ENCODE measurements at regions not wholly inside any gene's neighbourhood (a gene's known extent, or its start where the extent isn't known, plus 50 kb on each side); places are given as distances from the start of the nearest gene placed in this dataset.

DNA sequence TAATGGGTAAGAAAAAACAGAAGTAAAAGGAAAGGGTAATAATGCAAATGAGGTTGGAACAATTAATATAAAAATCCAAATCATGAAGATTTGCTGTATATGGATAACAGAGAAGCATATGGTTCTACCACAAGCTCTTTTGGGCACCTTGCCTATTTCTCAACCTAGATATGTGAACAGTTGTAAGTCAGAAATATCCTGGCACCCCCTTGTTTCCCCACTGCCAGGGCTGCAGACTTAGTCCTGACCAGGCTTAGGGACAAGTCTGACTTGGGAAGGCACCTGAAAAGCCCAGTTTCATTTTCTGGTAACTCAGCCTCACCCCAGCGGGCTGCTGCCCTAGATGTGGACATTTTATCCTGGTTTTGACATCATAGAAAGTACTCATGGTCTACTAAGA is 183.2 kb upstream of the STAC start:
- DNase-seq = no peak

DNA sequence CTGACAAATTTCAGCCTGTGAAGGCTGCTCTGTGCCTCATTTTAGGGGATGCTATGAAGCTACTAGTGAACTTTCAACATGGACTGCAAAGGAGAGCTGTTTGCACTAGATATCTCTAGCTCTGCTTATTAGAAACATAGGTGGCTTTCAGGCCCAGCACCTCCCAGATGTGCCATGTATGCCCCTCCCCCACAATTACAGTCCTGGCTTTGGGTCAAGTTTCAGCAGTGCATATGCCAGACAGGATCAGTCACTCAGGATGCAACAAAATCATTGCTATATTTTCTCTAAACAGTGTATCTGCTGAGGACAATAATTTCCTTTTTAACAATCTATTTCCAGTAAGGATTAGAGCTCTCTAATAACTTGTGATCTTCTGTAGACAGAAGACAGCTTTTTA is 178.8 kb upstream of the STAC start:
- no peak for DNase-seq

DNA sequence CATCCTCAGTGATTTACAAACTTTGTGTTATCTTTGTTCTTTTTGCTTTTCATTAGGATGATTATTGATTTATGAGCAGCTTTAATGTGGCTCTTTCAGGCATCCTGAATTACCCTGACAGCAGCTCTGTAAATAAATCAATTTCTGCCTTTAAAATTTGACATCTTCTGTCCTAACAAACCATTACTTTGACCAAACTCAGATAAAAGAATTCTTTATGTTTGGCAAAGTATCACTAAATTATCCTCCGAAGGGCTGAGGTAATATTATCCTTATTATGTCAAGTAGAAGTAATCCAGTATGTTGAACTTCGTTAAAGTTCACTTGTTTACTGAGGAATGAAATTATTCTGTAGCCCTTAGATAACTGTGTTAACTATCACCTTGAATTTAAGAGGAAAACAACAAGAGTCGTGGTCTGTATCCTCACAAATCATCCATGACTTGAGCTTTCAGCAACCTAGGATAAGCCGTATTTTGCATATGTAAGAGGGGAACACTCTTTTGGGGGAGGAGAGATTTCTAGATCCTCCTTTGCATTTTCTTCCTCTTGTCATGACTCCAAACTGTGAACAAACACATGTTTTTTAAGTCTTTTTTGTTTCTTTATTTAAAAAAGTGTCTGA is 173.2 kb upstream of the STAC start:
- no peak for DNase-seq

DNA sequence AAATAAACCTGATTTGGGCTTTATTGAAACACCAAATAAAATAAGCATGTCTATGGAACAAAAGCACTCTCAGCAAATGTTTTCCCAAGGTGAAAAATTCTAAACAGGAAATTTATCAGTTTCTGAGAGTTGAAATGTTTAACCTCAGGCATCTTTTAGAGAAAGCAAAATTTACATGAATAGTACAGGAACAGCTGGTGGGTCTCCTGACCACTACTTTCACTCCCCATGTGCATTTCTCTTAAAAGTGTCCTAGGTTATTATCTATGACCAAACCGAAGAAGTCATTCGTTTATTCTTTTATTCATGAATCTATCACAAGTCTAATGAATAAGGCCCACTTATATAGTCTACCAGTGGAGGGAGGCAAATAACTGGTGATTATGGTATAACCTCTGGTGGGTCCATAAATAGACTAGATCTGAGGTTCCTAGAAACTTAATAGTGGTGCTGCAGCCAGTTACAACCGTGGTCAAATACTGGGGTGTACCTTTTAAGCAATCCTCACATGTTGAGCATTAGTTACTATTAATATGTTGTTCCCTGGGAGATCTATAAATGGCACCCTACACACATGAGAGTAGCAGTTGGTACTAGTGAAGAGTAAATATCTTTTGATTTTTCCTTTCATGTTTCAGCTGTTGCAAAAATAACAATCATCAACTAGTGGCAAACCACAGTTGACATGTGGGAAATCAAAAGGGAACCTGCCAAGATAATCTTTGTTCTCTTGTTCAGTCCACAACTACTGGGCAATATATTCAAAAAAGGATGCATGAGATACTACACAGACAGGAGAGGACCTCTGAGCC is 169.3 kb upstream of the STAC start:
- DNase-seq = no peak

DNA sequence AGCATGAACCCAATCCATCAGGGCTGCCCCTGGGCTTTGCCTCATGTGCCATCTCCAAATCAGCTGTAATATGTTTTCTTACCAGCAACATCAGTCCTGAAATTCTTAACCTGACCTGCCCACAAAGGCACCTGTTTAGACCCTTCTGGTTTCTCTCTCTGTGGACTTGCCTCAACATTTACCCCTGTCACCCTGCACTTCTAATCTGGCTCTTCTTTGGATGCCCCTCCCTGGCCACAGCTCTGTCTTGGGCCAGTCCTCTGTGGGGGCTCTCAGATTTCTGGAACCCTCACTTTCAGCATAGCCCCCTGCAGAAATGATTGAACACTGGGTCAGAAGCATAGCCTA is 168.7 kb upstream of the STAC start:
- DNase-seq = no peak

DNA sequence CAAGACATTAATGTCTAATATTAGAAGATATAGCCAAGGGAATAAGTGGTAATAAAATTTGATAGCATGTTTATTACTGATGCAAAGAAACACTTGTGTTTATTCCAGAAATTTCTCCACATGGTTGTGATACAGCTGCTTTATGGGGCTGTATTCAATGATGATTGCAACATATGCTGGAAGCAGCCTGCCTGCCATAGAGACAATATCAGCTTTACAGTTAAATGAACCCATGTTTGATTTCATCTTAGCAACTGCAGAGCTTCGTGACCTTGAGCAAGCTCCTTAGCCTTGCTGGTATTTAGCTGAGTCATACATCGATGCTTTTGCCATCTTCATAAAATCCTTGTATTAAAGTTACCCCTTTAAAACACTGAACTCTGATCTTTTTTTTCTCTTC is 168.1 kb upstream of the STAC start:
- no peak for DNase-seq

DNA sequence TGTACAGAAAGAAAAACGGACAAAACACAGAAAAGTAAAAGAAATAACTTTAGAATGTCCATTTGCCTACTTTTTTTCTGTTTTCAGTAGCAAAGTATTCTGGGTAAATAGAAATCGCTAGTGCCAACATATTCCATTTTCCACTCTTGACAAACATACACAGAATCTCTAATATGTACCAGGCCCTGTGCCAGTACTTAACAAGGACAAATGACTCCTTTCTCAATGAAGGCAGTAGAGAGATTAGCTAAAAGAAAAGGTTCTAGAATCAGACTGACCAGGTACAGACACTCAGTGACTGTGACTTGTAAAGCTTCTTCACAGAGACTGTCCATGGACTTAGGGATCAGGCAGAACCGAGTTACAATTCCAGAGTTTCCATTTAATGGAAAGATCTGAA is 165.8 kb upstream of the STAC start:
- no peak for DNase-seq

DNA sequence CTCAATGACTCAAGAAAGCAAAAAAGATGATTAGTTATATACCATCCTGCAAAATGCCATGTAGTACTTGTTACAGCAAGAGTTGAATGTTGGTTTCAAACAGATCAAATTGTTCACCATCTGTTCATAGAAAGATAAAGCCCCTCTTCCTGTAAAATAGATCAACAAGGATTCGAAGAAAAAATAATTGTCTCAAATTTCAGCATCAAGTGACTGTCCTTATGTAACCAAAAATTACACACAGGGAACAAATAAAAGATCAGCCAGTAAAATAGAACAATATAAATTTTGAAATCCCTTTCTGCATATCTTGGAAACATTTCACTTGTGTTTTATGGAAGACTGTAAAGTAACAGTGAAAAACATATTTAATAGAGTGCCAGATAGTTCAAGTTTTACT is 165.1 kb upstream of the STAC start:
- DNase-seq = no peak

DNA sequence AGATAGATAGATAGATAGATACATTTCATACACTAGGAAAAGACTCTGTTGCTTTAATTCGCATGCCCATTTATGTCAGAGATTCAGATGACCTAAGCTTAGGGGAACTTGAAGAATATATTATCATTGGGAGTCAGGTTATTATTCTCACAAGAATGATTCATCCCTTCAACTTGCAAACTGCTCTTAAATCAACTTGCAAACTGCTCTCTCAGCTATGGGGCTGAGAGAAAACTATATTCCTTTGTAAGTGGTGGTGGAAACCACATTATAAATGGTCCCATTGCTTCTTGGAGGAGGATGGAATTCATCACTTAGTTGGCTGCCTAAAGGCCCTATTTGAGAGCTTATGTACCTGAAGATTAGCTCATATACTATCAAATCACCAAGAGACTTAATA is 160.9 kb upstream of the STAC start:
- no peak for DNase-seq

DNA sequence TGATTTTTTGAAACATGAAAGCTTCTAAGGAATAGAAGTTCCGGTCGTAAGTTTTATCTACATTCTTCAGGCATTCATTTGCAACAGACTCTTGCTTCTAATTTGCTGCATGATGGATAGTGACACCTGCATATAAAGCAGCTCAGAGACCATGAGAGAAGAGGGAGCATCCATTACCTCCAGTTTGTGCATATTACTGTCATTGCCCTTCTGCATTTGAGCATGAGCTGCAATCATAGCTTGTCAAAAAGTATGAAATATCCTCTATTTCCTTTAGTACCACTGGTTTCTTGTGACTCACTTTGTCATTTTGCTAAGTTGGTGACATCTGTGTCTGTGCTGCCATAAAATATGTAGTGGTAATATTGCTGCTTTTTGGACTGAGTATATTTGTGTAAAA is 160.1 kb upstream of the STAC start:
- DNase-seq = no peak

DNA sequence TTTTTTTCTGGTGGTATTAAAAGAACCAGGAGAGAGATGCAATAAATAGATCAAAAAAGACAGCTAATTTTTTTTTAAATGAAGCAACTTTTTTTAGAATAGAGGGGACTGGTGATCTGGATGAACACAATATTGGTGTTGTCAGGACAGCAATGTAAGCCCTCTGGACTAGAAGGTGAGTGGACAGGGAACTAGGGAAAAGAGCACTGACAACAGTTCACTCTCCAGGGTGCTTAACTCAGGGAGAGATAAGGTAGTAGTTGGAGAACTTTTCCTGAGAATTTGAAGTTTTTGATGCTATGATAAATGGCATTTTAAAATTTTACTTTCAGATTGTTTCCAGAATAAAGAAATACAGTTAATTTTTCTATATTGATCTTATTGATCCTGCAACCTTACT is 158.3 kb upstream of the STAC start:
- DNase-seq = no peak

DNA sequence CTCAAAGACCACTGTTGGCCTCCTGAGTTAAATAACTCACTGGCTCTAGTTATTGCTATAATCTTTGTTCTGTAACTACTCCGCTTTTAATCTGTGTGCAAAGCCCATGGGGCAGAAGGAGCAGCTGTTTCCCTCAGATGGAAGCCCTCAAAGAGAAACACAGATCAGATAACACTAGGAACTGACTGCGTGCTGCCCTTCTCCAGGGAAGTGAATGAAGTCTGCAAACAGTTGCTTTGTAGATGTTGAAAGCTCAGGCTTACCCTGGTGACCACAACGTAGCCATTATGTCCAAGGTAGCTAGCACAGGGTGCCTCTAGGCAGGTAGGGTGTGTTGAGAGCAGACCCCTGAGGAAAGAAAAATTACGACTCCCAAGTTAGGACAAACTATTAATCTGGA is 152.3 kb upstream of the STAC start:
- DNase-seq = no peak

DNA sequence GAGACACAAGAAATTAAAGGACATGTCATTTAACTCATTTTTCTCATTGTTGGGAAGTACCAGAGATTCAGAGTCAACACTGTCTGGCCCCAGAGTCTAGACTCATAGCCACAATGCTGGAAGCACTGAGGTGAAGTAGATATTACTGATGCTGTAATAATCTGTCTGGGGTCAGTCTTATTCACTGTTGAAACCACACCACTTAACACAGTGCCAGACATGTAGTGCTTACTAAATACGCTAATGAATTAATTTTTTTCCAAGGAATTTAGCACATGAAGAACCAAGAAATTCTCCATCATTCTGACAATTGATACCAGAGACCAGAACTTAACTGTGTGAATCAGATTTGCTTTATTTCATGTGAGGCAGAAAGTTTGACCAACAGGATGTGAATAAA is 150.8 kb upstream of the STAC start:
- DNase-seq = no peak

DNA sequence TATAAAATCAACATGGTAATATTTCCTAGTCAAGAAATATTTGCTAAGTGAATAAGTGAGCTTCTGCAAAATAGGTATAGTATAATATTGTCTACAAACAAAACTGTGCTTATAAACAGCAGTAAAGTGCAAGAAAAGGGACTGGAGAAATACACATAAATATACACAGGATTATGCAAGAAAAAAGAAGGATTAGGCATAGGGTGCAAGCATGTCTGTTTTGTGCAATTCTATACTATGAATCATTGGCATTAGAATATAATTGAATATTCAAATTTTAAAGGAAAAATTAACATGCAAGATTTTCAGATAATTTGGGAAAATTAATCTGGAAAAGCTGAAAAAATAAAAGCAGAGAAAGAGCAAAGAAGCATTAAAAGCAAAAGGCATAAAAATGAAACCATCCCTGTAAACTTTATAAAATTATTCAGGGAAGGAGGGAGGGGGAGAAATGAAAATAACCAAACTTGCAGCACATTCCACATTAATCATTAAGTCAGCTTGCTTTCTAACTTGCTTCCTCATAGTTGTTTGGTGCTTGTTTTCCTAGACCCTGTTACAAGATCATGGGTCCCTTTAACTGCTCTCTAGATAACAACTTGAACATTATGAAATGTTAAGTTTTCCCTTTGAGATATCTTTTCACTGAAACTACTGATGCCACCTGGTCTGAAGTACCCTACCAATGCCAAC is 147.4 kb upstream of the STAC start:
- DNase-seq = no peak

DNA sequence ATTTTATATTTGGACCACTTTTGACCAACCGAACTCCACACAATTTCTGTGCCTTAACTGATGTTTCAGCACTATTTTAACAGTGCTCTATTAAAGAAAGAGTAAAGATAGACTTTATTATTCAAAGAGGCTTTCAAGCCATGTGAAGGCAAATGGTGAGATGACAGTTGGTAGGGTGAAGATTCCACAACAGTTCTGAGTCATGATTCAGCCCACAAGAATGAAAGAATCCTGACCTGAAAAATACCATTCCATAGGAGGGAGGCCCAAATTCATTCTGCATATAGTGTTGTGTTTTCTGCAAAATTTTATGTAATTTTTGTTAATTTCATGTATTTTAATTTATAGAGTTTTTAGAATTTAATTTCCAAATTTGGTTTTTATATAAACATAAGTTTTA is 135.6 kb upstream of the STAC start:
- no peak for DNase-seq

DNA sequence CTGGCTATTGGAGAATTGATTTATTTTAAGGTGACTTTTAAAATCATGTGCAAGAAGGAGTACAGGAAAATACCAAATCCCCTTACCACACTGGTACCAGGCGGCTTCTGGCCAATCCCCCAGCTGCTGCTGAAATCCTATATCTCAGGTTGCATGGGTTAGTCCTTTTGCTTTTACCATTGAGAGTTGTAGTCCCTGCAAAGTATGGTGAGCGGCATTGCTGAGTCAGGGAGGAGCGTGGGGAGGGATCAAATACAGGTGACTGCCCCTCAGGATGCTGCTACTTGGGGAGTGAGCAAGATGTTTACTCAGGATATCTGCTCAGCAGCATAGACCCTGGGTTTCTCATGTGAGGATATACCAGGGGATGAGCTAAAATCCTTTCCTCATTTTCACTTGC is 131.9 kb upstream of the STAC start:
- no peak for DNase-seq

DNA sequence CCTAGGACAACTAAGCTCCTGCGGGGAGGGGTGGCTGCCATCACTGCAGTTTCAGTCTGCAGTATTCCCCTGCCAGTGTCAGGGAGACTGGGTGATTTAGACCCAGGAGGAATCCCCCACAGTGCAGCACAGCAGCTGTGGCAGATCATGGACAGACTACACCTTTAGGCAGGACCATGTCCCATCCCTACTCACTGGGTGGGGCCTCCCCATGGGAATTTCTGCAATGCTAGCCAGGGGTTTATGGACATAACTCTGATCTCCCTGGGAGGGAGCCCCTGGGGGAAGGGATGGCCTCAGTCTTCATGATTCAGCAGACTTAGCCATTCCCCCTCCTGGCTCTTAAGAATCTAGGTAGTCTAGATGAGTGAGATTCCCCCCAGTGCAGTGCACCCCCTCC is 130.1 kb upstream of the STAC start:
- DNase-seq = no peak

DNA sequence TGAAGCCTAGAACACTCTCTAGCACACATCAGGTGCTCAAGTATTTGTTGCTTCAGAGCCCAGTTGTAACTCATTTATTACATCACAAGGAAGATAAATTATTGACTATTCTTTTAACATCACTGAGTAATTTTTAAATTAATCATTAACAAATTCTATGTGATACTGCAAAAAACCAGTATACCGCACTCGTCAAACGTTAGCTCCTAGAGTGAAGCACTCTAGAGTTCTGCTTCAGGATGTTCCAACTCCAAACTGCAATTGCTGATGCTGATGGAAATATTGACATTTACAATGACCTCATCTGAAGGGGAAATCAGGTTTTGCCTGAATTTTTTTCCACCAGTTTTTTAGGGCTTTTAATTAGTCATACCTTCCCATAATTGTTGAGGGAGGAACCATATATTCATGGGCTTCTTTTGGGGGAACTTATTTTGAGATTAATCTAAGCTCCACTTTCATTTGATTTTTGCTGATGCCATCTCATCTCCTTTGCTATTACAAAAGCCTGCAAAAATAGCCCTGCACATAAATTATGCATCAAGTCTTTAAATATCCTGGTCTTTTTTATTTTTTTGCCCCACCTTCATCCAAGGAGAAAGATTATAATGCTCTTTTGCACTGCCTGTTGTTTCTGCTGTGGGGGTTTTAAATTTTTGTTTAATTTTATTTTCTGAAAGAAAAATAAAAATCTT is 123.0 kb upstream of the STAC start:
- DNase-seq = no peak

DNA sequence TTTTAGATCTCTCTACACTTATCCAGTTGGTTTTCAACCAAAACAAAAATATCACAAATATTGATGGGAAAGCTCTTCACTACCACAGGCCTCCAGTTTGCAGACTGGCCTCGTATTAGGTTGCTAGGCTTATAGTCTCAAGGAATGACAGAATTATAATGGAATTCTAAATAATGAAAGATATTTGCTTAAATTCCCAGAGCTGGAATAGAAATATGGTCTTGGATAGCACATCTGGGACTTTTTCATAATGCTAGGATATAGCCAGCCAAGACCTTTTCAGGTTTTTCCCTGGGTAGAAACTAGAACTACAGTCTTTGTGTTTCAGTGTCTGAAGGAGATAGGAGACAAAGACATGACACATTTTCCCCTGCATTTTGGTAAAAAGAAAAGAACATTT is 121.9 kb upstream of the STAC start:
- DNase-seq = no peak

DNA sequence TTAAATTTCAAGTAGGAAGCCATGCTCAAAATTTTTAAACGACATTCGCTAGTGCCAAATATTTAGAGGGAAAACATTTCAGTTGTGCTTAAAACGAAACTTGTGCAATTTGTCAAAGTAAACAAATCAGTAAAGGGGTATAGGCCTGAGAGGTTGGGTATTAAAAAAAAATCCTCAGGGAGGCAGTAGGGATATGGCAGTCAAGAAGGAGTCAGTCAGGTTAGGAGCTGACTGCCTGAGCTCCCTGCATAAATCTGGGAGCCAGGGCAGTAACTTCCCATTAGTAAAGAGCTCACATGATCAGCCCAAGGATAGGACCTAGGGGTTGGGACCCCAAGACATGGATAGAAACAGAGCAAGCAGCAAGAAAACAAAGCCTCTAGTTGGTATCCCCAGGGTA is 120.7 kb upstream of the STAC start:
- DNase-seq = no peak

DNA sequence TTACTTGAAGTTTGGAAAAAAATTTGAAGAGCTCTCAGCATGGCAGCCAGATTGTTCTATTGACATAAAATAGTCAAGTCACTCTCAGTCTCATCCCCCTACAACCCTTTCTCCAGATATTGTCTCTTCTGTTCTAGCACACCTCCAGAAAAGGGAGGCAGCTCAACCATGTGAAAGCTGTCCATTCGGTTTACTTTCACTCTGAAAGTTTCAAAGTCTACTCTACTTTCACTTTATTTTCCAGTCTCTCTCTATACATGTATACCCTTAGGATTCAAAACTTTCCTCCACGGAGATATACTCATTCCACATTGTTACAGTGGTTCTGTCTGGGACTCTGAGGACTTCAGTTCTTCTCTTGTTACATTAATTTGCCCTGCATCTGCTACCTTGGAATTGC is 111.0 kb upstream of the STAC start:
- no peak for DNase-seq

DNA sequence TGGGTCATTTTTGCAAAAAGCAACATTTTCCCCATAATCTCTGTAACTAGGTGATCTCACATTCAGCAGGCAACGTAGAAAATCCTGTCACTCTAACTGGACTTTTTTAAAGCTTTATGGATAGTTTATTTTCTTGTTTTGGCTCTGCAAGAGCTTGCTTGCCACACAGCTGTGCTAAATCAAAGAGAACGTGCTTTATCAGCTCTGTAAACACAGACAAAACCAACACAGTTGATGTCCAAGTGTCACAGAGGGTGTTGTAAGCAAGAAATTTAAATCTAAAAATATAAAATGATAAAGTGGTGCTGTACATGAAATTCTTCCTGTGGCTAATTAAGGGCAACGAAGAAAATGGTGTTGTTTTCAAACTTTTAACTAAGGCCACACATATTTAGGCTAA is 97.5 kb upstream of the STAC start:
- DNase-seq = no peak

DNA sequence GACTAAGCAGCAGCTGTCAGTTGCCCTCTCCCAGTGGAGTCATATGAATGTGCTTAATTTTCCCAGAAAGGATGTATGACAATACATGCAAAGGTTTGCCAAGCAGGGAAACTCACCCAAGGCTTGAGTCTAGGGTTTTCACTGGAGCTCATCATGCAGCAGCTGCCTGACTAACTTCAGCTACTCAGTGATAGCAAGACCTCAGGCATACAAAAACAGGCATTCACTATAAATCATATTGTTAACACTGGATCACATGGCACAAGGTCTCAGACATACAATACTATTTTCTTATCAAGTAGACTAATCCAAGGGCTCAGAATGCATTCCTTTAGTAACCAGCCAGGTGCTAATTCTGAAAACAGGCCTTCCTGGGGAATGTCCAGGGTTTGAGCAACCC is 85.0 kb upstream of the STAC start:
- no peak for DNase-seq

DNA sequence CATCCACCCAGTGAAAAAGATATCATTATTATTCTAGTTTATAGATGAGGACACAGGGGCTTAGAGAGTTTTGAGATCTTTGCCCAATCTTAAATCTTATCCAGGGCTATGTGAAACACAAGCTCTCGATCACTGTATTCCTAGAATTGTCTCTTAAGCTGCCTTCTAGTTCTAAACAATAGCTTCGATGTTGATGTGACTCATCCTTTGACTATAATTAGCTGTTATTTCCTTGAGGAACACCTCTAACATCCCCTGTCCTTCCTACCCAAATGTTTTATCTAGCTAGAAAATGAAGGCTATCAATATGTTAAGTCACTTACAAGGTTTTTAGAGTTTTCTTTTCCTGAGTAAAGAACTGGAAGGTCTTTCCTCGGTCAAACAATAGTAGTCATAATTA is 83.1 kb upstream of the STAC start:
- no peak for DNase-seq

All from CD4-positive, alpha-beta T cell treated with Interleukin-4 for 1 hour (primary cell).